ENCODE measurements at regions not wholly inside any gene's neighbourhood (a gene's known extent, or its start where the extent isn't known, plus 50 kb on each side); places are given as distances from the start of the nearest gene placed in this dataset.

DNA sequence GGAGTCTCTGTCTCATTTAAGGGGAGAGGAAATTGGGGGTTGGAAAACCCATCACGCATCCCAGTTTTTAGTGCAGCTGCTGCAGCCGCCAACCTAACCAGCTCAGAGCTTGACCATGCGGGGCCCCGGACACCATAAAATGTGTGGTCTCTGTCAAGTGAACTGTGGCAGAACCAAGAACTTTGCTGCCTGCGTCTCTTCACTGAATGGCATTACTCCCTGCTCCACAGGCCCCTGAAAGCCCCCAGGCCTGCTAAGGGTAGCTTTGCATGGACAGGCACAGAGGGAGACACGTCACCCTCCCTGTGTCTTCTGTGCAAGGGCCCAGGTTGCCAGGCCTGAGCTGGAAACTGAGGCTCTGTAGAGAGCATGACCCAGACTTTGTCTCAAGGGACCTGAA, 144.6 kb upstream of the GPR26 start:
- no peaks in the 10 kb centered on the region for H3K4me1 ChIP-seq (ENCODE audit: control insufficient read depth, extremely low read depth, insufficient read depth, low read length)
- H3K9ac ChIP-seq (replicated peaks; ENCODE audit: extremely low read depth, insufficient read depth, low read length) = no peak overlapping the region
- DNase-seq (ENCODE audit: low read depth, low spot score) (no peak), FAIRE-seq (no peak)
- H3K36me3 ChIP-seq (ENCODE audit: control insufficient read depth in 2 of 2, extremely low read depth in 1 of 2, insufficient read depth in 2 of 2, low read length in 2 of 2) = no peaks in the 10 kb centered on the region
- no TSS peak for BruUV-seq (replicated peaks)
- no peak overlapping the region for H3K27ac ChIP-seq (ENCODE audit: insufficient read depth, low read depth, low read length)
- no peak for TF ChIP-seq POLR2A (IDR thresholded peaks at IDR 0.05; ENCODE audit: low read depth, low read length)
- H3K79me2 ChIP-seq (ENCODE audit: control insufficient read depth, insufficient read depth, low read length) = no peaks in the 10 kb centered on the region
- POLR2A ChIA-PET = no interaction called here
- no peaks in the 10 kb centered on the region for H3K27me3 ChIP-seq (ENCODE audit: control insufficient read depth in 2 of 2, insufficient read depth in 2 of 2, low read length in 2 of 2)
- no peaks in the 10 kb centered on the region for H3K9me3 ChIP-seq (replicated peaks; ENCODE audit: control insufficient read depth, insufficient read depth, low read length)
- H2AFZ ChIP-seq (ENCODE audit: low read depth, low read length) = no peak overlapping the region
- H3K4me3 ChIP-seq (replicated peaks in 1 of 3; ENCODE audit: insufficient read depth in 1 of 3, low read depth in 1 of 3, low read length in 3 of 3) = no peak overlapping the region
- CTCF ChIA-PET = no interaction called here
- H3K4me2 ChIP-seq (ENCODE audit: insufficient read depth, low read length) = no peak overlapping the region
- intact Hi-C loops (cut with micrococcal nuclease) = no loop called here
- dilution Hi-C loops (cut with MboI; ENCODE audit: extremely low pct_ligation_motif_present, low sequenced_read_pairs) = no loop called here
- no peaks in the 10 kb centered on the region for H3K9me1 ChIP-seq (replicated peaks; ENCODE audit: control insufficient read depth, extremely low read depth, insufficient read depth, low read length)
- no peaks in the 10 kb centered on the region for H4K20me1 ChIP-seq (replicated peaks; ENCODE audit: control insufficient read depth, extremely low read depth, insufficient read depth, low read length)

DNA sequence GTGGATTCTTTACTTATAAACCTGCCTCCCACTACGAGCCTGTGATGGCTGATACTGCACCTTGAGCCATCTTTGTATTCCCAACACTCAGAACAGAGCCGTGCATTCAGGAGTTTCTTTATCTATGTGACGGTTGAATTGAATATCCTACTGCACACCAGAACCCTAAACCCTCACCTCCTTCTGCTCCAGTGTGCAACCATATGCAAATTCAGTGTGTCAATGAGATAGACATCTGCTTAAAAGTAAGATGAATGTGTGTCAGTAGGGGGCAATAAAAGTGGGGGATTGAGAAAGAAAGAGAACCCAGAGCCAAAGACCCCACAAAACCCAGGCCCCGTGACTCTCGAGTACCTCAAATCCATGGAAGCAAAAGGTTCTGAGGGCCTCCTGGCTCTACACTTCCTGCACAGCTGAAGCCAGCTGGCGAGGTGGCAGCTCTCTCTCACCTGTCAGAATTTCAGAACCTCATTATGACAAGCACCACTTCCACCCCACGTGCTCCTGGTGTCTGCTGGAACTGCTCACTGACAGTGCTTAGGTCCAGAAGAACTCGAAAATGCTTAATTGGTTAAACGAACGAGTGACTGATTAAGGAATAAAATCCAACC, 143.3 kb upstream of the GPR26 start:
- no peaks in the 10 kb centered on the region for H3K9me3 ChIP-seq (replicated peaks; ENCODE audit: control insufficient read depth, insufficient read depth, low read length)
- CTCF ChIA-PET = no interaction called here

More for the DNA sequence above, 143.3 kb upstream of the GPR26 start:
- Histone ChIP-seq H3K9ac (replicated peaks; ENCODE audit: extremely low read depth, insufficient read depth, low read length) (no peak overlapping the region), H3K27ac (ENCODE audit: insufficient read depth, low read depth, low read length) (no peak overlapping the region), H4K20me1 (replicated peaks; ENCODE audit: control insufficient read depth, extremely low read depth, insufficient read depth, low read length) (no peaks in the 10 kb centered on the region), H3K4me3 (replicated peaks in 1 of 3; ENCODE audit: insufficient read depth in 1 of 3, low read depth in 1 of 3, low read length in 3 of 3) (no peak overlapping the region), H3K79me2 (ENCODE audit: control insufficient read depth, insufficient read depth, low read length) (no peaks in the 10 kb centered on the region), H3K9me1 (replicated peaks; ENCODE audit: control insufficient read depth, extremely low read depth, insufficient read depth, low read length) (no peaks in the 10 kb centered on the region), H2AFZ (ENCODE audit: low read depth, low read length) (no peak overlapping the region), H3K27me3 (ENCODE audit: control insufficient read depth in 2 of 2, insufficient read depth in 2 of 2, low read length in 2 of 2) (no peaks in the 10 kb centered on the region), H3K36me3 (ENCODE audit: control insufficient read depth in 2 of 2, extremely low read depth in 1 of 2, insufficient read depth in 2 of 2, low read length in 2 of 2) (no peaks in the 10 kb centered on the region), H3K4me2 (ENCODE audit: insufficient read depth, low read length) (no peak overlapping the region), H3K4me1 (ENCODE audit: control insufficient read depth, extremely low read depth, insufficient read depth, low read length) (no peaks in the 10 kb centered on the region)
- dilution Hi-C loops (cut with MboI; ENCODE audit: extremely low pct_ligation_motif_present, low sequenced_read_pairs) = no loop called here
- intact Hi-C loops (cut with micrococcal nuclease) = no loop called here
- POLR2A ChIA-PET = no interaction called here
- no peak for TF ChIP-seq EZH2 (IDR thresholded peaks at IDR 0.05; ENCODE audit: borderline replicate concordance, low read depth, low read length, severe bottlenecking)
- no TSS peak for BruUV-seq (replicated peaks)
- FAIRE-seq (no peak), DNase-seq (ENCODE audit: low read depth, low spot score) (no peak)
